Calu3 (cell line): ENCODE measurements at regions not wholly inside any gene's neighbourhood (a gene's known extent, or its start where the extent isn't known, plus 50 kb on each side); places are given as distances from the start of the nearest gene placed in this dataset.

Experiments
- BruUV-seq: library from RNA; stranded (reverse); fragments of 400-500 nt; replicated peaks from 2 replicates; lab custom pipeline; 2021; lab: Mats Ljungman, UMichigan
- CTCF ChIA-PET: fragments of 300-600 bp; sonication (Branson Sonifier 250); formaldehyde crosslinking; loops from one replicate; lab custom pipeline; 2022; ENCODE audit warnings: antibody characterized with exemption; lab: Charles Lee
- DNase-seq: peaks from one replicate; pipeline ENCODE4 v3.0.0; 2022
- H3K27ac Mint-ChIP-seq: one replicate; pipeline ENCODE4 v1.8.0; 2022; ENCODE audit warnings: mixed read lengths; ENCODE audit not compliant: unreplicated experiment
- H3K27me3 Mint-ChIP-seq: one replicate; pipeline ENCODE4 v1.8.0; 2022; ENCODE audit warnings: mixed read lengths; ENCODE audit not compliant: unreplicated experiment
- H3K36me3 Mint-ChIP-seq: one replicate; pipeline ENCODE4 v1.8.0; 2022; ENCODE audit warnings: mild to moderate bottlenecking, moderate library complexity, mixed read lengths; ENCODE audit not compliant: insufficient read depth, unreplicated experiment
- H3K4me1 Mint-ChIP-seq: one replicate; pipeline ENCODE4 v1.8.0; 2022; ENCODE audit warnings: mild to moderate bottlenecking, low read depth, mixed read lengths; ENCODE audit not compliant: unreplicated experiment
- H3K4me3 Mint-ChIP-seq: one replicate; pipeline ENCODE4 v1.8.0; 2022; ENCODE audit warnings: mild to moderate bottlenecking, low read depth, moderate library complexity, mixed read lengths; ENCODE audit not compliant: unreplicated experiment
- H3K9me3 Mint-ChIP-seq: one replicate; pipeline ENCODE4 v1.8.0; 2022; ENCODE audit warnings: low read depth, mixed read lengths; ENCODE audit not compliant: unreplicated experiment
- intact Hi-C: fragments of 100-400 bp; cut with micrococcal nuclease; formaldehyde crosslinking; loops from one replicate; pipeline ENCODE4 v1.10.0; 2022; ENCODE audit not compliant: unreplicated experiment
- TF ChIP-seq, protein P1 (sequence below): fragments of 200-600 bp; IDR thresholded peaks from one replicate; pipeline ENCODE4 v1.8.0; 2022; ENCODE audit warnings: antibody characterized with exemption; ENCODE audit not compliant: unreplicated experiment

DNA sequence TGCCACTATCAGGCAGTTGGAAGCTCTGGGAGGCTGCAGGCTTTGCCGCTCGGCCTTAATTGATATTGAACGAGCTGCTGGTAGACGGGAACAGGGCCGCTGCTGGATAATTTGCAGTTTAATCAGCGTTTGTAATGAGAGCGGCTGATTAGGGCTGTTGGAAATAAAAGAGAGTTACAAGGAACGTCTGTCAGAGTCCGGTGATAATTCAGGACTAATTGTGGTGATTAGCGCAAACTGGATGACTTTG is 68.2 kb upstream of the TBCA start:
- TF ChIP-seq, protein P1, sequence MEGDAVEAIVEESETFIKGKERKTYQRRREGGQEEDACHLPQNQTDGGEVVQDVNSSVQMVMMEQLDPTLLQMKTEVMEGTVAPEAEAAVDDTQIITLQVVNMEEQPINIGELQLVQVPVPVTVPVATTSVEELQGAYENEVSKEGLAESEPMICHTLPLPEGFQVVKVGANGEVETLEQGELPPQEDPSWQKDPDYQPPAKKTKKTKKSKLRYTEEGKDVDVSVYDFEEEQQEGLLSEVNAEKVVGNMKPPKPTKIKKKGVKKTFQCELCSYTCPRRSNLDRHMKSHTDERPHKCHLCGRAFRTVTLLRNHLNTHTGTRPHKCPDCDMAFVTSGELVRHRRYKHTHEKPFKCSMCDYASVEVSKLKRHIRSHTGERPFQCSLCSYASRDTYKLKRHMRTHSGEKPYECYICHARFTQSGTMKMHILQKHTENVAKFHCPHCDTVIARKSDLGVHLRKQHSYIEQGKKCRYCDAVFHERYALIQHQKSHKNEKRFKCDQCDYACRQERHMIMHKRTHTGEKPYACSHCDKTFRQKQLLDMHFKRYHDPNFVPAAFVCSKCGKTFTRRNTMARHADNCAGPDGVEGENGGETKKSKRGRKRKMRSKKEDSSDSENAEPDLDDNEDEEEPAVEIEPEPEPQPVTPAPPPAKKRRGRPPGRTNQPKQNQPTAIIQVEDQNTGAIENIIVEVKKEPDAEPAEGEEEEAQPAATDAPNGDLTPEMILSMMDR = no peak
- CTCF ChIA-PET = no interaction called here
- no peak for DNase-seq
- no peaks in the 10 kb centered on the region for H3K36me3 Mint-ChIP-seq
- no peaks in the 10 kb centered on the region for H3K4me1 Mint-ChIP-seq
- peak overlapping the region; percentile 36 for H3K4me3 Mint-ChIP-seq
- H3K27ac Mint-ChIP-seq = no peak overlapping the region
- H3K27me3 Mint-ChIP-seq = peaks cover 8% of the 10 kb centered on the region
- intact Hi-C loops = no loop called here
- BruUV-seq = no TSS peak
- H3K9me3 Mint-ChIP-seq = no peaks in the 10 kb centered on the region

DNA sequence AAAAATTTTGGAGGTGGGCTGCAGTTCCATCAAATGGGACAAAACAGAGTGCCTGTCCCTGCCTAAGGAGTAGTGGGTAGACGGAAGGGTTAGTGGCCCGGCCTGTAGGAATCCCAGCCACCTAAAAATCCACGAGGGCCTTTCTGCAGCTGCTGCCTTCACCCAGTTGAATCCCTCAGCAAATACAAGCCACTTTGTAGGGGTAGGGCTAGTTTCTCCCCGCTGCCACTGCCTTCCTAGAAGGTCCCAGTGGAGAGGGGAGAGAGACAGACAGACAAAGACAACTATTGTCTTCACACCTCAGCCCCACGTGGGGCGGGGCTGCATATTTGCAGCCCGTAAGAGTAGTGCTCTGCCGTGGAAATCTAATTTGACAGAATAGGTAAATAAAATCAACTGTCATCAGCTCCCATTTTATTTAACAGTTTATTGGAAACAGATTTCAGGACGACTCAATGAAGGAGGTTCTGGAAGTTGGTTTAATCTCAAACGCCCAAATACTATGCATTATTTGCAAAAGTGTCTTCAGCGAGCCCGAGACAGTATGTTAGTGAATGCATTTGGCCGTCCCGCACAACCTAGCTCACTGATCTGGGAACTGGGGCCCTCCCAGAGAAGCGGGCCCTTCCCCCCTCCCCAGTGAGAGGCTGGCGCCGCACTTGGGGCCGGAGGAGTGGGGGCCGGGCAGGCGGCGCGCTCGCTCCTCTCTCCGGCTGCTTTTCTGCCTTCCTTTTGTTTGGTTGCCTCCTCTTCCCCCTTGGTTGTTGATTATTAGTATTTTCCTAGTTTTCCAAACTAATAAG is 67.6 kb upstream of the TBCA start:
- TF ChIP-seq, protein P1 = no peak
- Mint-ChIP-seq H3K27ac (no peak overlapping the region), H3K27me3 (peaks cover 8% of the 10 kb centered on the region), H3K4me1 (no peaks in the 10 kb centered on the region), H3K4me3 (peak overlapping the region; percentile 36), H3K9me3 (no peaks in the 10 kb centered on the region), H3K36me3 (no peaks in the 10 kb centered on the region)
- intact Hi-C loops = no loop called here
- BruUV-seq = no TSS peak
- CTCF ChIA-PET = interaction anchor here (0.6 kb wide), 1 partner anchor 38 kb away, joined by 3 read pairs; no protein-coding TSS in a partner anchor
- no peak for DNase-seq

DNA sequence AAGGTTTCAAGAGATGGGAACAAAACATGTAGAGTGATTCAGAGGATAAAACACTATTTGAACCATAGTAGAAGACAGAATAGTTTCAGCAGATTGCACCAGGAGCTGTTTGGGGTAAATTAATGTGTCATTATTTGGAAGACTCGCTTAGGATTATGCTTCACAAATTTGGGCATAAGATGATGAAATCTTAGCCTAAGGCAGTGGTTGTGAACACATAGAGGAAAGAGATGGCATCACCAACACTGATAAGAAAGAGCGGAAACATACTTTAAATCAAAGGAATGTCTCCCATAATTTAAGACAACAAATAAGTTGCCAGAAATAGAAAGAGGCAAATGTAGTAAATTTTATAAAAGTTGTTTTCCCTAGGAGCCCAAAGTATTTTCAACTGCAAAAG is 66.1 kb upstream of the TBCA start:
- Mint-ChIP-seq H3K4me3 (no peak overlapping the region), H3K27ac (no peak overlapping the region), H3K27me3 (peaks cover 8% of the 10 kb centered on the region), H3K4me1 (no peaks in the 10 kb centered on the region), H3K9me3 (no peaks in the 10 kb centered on the region), H3K36me3 (no peaks in the 10 kb centered on the region)
- TF ChIP-seq, protein P1 = no peak
- BruUV-seq = no TSS peak
- DNase-seq = no peak
- intact Hi-C loops = no loop called here
- CTCF ChIA-PET = no interaction called here

DNA sequence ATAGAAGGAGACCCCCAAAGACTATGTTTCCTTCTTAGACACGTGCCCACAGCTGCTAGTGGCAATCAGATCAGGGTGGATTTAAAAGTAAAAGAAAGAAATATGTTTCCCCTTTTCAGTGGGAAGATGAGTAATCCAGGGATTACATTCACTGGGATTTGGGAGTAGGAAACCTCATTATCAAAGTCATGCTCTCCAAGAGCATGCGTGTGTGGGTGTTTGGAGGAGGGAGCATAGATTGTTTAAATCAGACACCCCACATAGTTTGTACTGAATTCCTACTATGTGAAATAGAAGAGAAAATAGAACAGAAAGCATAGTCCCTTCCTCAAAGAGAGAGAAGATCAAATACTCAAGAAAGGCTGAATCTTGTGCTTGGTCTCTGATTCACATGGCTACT is 65.5 kb upstream of the TBCA start:
- peaks cover 8% of the 10 kb centered on the region for H3K27me3 Mint-ChIP-seq
- CTCF ChIA-PET = no interaction called here
- H3K36me3 Mint-ChIP-seq = no peaks in the 10 kb centered on the region
- H3K4me3 Mint-ChIP-seq = no peak overlapping the region
- no peaks in the 10 kb centered on the region for H3K9me3 Mint-ChIP-seq
- intact Hi-C loops = no loop called here
- H3K27ac Mint-ChIP-seq = no peak overlapping the region
- TF ChIP-seq, protein P1 = no peak
- H3K4me1 Mint-ChIP-seq = no peaks in the 10 kb centered on the region
- no peak for DNase-seq
- BruUV-seq = no TSS peak
